ENCODE measurements at regions not wholly inside any gene's neighbourhood (a gene's known extent, or its start where the extent isn't known, plus 50 kb on each side); places are given as distances from the start of the nearest gene placed in this dataset.

DNA sequence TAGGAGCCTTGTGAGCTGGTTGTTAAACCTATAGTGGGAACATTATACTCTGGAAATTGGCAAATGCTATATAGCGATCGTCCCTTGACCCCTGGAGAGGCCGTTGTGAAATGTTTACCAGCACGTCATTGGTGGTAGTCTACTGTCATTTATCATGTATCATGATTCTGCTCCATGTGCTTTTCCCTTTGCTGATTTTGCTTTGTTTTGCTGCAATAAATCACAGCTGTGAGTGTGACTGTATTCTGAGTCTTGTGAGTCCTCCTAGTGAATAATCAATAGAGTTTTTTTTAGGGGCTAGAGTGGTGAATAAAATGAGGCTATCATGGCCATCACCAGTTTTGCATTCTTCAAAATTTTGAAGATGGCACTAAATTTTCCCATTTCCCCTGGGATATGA, 189.1 kb downstream of the HRH4 start:
- TF ChIP-seq POLR2AphosphoS5 (IDR thresholded peaks at IDR 0.05; ENCODE audit: low read depth, low read length) (no peak), POLR2A (IDR thresholded peaks at IDR 0.05; ENCODE audit: low read depth, low read length) (no peak)
